CD4-positive, alpha-beta T cell treated with Interleukin-17A for 1 hour (primary cell): ENCODE measurements at regions not wholly inside any gene's neighbourhood (a gene's known extent, or its start where the extent isn't known, plus 50 kb on each side); places are given as distances from the start of the nearest gene placed in this dataset.

Experiments used
- DNase-seq: peaks from one replicate; pipeline ENCODE4 v3.0.0-alpha.2; 2020

DNA sequence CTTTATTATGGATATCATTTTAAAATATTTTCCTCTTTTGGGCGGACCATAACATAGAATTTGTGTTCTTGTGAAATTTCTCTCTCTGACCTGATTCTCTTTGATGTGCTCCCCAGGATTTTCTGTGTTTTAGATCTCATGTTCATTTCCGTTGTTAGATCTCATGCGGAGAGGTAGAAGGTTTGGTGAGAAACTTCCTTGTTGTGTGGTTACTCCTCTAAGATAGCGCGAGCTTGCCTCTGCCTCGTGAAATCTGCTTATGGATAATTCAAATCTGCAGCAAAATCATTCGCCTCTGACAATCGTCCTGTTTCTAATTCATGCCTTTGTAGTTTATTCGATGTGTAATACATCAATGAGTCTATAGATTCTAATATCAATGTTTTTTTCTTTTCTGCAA is 580.4 kb downstream of the USP25 start:
- DNase-seq: no peak

DNA sequence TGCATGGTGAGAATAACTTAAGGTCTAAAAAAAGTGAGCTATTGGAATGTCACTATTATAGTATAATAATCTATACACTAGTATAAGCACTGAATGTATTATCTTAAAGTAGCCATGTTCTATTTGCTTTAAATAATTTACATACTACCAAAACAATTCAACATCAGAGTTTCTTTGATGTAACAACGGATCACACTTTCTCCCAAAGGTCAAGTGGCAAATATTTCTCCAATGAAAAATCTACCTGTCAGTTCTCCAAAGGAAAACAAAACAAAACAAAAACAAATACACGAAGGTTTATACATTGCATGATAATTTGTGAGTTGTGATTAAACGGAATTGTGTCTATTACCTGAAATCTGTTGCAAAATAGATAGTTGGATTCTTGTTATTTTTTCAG is 581.4 kb downstream of the USP25 start:
- DNase-seq: no peak

DNA sequence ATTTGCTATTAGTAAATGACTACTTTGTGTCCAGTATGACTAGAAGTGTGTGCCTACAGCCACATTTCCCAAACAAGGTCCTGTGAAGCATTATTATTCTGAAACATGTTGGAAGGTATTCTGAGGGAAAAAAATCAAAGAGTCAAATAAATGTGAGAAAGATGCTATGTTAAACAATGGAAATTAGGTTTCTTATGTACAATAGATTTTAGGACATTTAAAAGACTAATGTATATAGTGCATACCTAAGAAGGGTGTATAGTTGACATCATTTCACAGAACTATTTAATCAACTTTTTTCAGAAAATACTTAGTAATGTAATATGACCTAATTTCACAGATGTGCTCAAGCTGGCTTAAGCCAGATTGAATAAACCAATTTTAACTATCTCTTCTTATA is 582.5 kb downstream of the USP25 start:
- DNase-seq: no peak

DNA sequence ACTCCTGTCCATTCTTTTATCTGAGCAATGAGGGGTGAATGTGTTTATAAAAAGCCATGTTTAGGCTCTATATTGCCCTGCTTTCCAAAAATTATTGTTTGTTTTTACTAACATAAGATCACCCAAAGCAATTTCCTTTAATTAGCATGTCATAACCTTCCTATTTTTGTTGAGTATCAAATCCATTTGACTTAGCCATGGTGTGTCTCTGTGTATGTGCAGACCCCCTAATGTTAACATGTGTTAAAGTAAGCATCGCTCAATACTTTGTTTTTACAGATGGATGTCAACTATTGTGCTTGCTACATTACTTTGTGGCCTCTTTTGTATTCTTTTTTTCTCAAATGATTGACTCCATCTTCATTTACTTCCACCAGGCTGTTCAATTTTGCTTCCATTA is 585.4 kb downstream of the USP25 start:
- no peak for DNase-seq

DNA sequence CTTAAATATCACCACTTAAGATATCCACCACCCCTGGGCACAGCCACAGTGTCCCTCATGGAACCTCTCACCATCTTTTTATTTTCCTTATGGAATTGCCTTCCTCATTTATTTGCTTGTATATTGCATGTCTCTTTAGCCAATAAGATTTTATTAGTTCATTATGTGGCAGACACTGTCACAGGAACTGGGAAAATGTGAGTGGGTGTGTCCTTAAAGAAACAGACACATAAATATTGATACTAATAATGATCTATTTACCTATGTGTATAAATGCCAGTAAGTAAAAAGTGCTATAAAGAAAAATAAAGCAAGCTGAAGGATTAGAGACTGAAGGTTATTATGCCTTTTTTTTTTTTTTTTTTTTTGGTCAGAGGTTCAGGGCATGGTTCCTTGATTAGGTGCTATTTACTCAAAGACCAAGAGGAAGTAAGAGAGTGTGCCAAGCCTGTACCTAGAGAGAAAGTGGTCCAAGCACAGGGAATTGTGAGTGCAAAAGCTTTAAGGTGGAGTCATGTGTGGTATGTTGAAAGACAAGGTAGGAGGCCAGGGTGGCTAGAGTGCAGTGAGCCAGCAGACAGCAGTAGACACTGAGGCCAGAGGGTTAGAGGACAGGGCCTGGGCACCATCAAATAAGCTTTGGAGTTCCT is 589.0 kb downstream of the USP25 start:
- DNase-seq: no peak

DNA sequence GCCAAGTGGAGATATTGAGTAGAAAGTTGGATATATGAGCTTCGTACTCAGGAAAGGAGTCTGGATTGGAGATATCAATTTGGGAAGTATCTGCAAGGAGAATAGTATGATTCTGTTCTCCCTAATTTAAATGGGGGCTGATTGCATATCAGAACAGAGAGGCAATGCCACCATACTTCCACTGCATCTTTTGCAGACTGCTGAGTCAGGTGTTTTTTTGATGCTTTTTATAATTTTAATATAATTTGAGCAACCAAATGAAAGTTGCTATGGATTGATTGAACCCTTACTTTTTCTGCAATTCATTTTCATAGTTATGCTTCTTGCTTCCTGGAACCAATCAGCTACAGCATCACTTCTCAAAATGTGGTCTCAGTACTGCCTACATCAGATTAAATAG is 590.3 kb downstream of the USP25 start:
- no peak for DNase-seq

DNA sequence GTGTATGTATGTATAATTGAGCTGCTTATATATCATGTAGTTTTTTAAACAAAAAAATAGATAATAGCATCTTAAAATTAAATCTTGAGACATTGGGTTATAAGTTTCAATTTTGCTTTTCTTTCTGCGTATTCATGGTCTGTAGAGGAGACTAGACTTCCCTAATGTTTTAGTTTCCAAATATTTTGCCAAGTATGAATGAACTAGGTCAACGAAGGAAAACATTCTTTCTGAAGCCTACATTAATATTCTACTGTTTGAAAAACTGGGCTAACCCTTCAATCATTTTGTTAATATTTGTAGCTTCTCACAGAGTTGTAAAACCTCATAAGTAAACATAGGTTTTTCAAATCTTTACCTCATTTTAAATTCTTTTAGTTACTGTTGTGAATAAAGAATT is 592.7 kb downstream of the USP25 start:
- DNase-seq: no peak

DNA sequence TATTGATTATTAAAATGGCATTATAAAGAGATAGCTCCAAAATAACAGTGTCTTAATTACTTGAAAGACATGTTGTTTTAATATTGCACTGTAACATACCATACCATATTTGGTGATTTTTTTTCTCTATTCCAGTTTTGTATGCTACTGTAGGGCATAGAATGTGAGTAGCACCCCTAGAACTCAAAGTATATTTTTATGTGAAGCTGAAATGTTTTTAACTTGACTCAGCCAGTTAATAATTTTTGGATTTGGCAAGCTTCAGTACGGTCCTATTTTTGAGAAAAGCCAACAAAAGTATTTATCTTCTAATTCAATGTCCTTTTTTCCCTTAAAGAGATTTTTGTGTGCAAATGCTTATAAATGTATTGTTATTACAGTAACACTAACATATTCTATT is 593.8 kb downstream of the USP25 start:
- no peak for DNase-seq

DNA sequence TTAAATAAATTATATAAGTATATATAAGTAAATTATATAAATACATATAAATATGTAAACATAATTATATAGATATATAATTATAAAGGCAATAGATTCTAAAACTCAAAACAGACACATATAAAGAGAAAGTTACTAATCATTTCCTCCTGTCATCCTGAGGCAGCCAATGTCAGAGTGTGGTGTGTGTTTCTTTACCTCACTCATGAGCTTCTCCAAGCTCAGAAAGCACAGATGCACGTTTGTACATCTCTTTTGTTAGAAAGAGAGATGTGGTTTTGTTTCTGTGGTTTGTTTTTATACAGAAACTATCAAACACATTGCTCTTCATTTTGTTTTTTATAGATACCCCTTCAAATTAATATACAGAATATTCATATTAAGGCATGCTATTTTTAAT is 594.8 kb downstream of the USP25 start:
- no peak for DNase-seq

DNA sequence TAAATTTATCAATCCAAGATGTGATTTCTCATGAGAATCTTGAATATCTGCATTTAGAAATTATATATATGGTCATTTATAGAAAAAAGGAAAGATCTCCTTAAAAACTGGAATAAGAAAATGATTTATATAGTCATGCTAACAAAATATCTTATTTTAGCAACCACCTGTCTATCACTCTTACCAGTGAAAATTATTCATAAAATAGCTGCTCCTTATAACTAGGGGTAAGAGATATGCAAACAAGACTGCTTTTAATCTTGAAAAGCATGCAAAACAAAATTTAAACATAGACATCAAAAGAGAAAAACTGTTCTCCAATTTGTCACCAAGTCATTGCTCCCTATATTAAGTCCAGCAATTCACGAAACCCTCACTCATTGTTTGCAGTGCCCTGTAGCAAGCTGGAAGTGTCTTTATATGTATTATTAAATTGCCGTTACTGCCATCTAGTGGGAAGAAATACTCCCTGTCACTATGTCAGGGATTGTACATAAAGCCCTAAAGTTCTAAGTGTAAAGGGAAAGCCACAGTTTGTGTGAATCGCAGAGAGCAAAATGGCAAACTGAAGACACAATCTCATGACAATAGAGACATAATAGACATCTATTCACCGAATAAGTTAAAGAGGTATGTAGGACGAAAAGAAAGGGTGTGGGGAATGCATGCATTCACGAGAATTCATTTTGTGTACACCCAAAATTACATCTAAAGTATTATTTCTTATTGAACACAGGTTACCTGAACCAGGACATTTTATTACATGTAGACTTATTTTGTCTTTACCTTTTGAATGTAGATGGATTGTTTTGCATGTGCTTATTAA is 600.5 kb downstream of the USP25 start:
- peak; percentile 38 for DNase-seq

DNA sequence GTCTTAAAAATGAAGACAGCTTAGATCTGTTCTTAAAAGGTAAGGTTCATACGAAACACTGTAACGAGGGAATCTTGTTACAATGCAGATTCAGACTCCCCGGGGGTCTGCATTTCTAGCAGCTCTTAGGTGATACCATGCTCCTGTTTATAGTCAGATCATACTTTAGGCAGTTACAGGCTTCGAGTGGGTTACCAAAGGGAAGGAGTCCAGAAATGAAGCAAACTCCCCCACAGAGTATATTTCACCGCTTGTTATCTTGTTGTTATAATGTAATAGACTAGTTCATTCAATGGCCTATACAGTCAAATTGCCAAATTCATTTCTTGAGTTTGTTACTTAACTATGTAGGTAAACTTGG is 601.1 kb downstream of the USP25 start:
- DNase-seq: no peak

DNA sequence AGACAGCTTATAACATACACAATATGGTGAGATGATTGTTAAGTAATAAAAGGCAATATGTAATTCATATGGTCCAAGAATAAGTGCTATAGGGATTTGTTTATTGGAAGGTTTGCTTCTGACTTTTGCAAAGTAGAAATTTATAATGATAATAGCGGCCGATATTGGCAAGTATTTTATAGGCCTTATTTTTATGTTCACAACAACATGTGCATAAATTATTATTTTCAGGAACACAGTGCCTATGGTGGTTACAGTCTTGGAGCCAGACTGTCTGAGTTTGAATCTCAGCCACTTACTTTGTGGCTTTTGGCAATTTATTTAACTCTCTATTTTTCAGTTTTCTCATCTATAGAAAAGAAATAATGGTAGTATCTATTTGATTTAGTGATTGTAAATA is 607.5 kb downstream of the USP25 start:
- DNase-seq: no peak

DNA sequence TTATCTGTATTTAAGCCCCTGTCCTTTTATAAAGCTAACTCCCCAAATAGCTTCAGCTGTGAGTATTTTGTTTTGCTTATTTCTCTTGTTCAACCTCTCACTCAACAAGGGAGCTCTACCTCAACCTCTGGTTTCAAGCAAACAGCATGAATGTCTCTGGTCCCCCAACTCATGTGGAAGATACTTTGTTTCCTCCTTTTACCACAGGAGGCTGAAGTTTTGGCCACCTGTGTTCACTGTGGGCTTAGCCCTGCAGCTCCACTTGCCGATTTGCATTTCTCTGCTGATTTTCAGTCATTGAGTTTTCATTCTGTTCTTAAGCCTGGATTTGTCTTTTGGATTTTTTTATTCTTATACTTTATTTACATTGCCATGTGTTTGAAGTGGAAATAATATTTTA is 613.1 kb downstream of the USP25 start:
- no peak for DNase-seq

DNA sequence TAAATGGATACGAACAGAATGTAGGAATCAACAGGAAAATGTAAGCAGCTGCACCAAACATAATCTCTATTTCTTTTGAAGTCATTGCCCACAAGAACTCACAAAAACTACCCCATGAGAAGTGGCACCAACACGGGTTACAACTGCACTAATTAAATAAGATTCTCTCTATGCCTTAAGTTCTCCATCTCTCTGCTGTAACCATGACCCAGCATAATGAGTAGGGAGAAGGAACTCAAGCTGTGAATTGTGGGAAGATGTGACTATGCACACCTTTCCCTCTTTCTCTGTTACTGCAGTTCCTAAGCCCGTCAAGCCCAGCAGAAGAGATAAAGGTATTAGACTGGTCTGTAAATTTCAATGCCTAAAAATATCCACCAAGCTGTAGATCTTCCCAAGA is 614.0 kb downstream of the USP25 start:
- DNase-seq: no peak

DNA sequence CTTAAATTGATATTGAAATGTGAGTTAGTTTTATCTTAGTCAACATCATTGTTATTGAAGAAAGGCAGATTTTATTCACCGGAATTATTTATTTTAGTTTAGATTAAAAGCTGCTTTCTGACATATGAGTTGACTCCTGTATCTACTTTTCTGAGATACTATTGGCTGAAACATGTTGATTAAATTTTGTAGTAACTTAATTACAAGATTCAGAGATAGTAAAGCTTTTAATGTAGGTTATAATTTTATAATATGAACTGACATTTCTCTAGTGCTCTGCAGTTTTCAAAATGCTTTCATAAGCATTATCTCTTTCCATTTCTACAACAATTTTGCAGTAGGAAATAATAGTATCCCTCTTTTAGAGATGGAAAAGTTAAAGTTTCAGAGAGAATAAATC is 616.0 kb downstream of the USP25 start:
- no peak for DNase-seq

DNA sequence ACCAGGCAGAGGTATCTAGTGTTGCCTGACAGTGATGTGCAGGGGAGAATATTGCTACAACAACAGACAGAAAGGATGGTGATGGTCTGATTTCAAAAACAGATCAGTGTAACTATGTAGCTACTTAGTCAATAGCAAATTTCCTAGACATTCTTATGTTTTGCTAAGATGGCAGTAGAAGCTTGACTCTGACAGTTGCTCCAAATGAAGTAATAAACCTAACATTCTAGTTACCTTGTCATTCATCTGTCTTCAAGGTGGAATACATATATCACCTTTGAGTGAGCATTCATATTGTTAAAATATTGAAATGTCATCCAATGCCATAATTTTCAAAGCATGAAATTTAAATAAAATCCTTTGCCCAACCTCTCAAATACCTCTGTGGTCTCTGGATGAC is 617.4 kb downstream of the USP25 start:
- DNase-seq: no peak

DNA sequence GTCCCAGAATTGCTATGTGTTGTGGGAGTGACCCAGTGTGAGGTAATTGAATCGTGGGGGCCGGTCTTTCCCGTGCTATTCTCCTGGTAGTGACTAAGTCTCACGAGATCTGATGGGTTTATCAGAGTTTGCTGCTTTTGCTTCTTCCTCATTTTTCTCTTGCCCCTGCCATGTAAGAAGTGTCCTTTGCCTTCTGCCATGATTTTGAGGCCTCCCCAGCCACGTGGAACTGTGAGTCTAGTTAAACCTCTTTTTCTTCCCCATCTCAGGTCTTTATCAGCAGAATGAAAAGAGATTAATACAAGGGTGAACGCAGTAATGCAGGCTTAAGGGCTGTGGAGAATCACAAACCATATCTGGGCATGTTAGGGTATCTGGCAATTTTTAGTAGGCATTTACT is 624.0 kb downstream of the USP25 start:
- DNase-seq: no peak

DNA sequence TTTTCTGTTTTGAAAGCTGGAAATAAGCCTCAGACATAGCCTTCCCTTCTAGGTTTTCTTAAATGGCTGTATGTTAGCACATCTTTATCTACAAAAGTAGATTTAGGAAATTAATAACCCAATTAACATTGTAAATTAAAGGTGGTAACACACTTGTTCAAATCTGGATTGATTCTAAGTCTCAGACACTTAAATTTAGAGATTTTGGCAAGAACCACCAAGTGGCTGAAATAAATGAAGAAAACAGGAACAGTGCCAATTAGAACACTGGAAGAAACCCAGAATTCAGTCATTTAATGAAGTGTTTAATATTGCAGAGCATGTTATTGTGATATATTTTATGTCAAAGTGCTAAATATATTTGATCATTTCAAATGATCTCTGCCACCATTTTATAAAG is 628.2 kb downstream of the USP25 start:
- DNase-seq: no peak

DNA sequence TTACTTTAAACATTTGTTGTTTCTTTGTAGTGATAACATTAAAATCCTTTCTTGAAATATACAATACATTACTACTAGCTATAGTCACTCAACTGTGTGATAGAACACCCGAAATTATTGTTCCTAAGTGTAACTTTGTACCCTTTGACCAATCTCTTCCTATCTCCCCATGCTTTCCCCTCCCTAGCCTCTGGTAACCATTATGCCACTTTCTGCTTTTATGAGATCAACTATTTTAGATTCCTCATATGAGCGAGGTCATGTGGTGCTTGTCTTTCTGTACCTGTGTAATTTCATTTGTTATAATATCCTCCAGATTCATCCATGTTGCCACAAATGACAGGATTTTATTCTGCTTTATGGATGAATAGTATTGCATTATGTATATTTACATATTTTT is 629.0 kb downstream of the USP25 start:
- DNase-seq: no peak

DNA sequence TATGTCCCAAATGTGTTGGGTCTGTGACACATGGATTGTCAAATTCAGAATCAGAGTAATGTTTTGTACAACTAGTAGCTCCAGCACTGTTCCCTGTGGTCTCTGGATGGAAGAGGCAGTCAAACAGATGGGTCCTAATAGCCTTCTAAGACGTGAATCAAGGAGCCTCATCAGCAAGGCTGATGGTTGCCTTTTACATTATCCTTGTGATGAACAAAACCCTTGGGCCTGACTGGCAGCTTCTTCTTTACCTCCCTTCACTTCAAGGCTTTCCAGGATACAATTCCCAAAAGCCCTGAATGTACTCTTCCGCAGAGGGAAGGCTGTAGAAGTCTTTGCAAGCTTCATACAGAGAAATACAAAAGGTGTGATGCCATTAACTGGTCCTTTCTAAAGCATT is 633.3 kb downstream of the USP25 start:
- DNase-seq: no peak

DNA sequence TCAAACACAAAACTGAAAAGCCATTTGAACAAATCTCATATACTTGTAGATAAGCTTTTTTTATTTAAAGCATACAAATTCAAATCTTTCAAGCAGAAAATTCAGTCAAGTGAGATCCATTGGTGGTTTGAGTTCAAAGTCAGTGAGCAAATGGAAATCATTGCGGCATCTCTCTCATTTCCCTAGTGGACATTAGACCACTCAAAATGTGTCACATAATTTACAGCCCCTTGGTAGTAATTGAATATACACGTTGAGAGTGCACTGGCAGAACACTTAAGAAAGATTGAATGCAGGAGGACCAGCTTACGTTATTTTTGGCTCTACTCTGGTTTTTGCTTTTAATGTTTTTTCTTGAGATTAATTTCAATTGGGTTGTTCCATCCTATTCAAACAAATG is 633.7 kb downstream of the USP25 start:
- no peak for DNase-seq

DNA sequence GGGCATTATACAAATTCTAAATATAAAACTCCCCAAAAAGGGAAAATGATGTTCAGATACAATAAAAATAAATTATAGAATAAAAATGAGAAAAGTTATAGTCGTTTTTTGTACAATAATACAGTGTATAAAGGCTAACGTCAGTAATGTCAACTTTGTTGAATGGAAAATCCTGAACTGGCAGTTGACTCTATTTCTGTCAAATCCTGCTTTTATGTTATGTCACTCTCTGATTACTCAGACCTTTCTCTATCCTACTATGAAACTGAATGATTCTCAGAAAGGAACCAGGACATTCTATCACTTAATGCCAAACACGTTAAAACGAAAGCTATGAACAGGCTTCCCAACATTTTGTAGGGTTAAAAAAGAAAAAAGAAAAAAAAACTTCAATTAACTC is 636.4 kb downstream of the USP25 start:
- DNase-seq: no peak

DNA sequence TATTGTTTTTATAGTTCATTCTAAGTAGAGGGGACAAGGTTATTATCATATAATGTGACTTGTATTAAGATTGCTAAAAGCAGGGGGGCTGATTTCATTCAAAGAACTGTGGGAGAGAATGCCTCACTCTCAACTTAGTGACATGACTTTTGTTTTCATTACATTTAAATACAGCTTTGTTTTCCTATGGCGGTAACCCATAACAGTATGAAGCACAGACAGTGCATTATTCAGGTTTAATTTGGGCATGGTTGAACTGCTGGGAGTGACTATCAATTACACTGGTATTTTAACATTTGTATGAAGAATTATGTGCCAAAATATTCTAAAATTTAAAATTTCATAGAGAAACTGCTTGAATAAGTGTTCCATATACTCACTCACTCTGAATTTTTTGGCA is 637.3 kb downstream of the USP25 start:
- DNase-seq: no peak

DNA sequence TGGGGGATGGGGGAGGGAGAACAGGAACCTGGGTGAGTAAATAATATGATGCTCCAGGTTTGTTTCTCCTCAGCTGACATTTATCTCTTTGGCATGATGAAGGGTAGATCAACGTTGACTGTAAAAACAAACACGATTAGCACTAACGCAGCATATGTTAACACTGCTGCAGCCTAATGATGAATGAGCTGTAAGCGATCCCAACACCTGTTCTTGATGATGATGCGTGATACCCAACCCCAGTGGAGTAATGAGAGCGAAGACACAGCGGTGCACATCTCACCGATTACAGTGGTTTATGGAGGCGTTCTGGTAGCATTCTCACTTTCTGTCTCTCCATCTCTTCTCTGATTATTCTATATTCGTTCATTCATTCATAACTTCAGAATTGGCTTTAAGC is 640.4 kb downstream of the USP25 start:
- DNase-seq: no peak

DNA sequence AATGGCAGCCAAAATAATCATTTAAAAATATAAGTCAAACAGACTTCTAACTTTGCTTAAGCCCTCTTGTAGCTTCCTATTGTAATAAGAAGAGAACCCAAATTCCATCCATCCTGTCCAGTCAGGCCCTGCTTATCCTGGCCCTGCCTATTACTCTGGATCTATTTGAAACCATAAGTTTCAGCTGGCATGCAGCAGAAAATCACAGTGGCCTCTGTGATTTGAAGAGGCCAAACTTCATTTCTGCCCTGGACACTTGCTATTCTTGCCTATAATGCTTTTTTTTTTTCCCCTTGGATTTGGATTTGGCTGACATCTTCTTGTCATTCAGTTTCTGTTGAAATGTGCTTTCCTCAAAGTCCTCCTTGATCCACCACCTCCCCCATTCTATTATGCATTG is 642.8 kb downstream of the USP25 start:
- DNase-seq: no peak
